ENCODE measurements at regions not wholly inside any gene's neighbourhood (a gene's known extent, or its start where the extent isn't known, plus 50 kb on each side); places are given as distances from the start of the nearest gene placed in this dataset.

DNA sequence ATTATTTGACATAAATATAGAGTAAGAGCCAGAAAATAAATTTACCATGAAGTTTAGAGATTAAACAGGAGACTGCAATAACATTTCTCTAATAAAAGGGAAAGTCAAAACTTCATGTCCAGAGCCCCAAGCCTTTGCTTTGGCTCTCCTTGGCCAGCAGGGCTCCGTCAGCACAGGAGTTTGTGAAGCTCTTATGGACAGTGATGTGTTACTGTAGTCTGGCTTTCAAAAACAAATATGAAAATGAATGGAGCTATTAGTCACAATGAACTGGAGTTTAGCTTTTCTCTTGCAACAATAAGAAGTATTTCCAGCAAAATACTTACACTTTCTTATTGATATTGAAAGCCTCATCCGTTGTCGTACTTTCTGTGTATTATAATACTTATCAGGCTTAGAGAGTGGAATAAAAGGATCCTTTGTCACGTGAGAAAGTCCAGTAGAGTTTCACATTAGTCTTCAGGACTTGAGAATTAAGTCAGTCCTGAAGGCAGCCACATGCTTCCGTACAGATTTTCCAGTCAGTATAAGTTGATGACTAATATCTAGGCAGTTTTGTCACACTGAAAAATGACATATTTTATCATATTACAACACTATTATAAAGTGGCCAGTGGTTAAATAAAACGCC, 117.0 kb upstream of the PRL start:
- TF ChIP-seq, protein P1, sequence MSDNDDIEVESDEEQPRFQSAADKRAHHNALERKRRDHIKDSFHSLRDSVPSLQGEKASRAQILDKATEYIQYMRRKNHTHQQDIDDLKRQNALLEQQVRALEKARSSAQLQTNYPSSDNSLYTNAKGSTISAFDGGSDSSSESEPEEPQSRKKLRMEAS (IDR thresholded peaks at IDR 0.05) = no peak
- TF ChIP-seq CEBPB (IDR thresholded peaks at IDR 0.05) (no peak), EGR1 (IDR thresholded peaks at IDR 0.05) (no peak), ZBTB7A (IDR thresholded peaks at IDR 0.05; ENCODE audit: low read depth) (no peak), FOXM1 (IDR thresholded peaks at IDR 0.05; ENCODE audit: borderline replicate concordance, low read depth) (no peak), TCF12 (IDR thresholded peaks at IDR 0.05; ENCODE audit: low read depth) (no peak)

All from Ishikawa (cell line).